Renal pelvis (tissue), 1 donor: ENCODE measurements at regions not wholly inside any gene's neighbourhood (a gene's known extent, or its start where the extent isn't known, plus 50 kb on each side); places are given as distances from the start of the nearest gene placed in this dataset.

Experiments
- DNase-seq: peaks from one replicate; pipeline ENCODE4 v3.0.0-alpha.2; 2013

DNA sequence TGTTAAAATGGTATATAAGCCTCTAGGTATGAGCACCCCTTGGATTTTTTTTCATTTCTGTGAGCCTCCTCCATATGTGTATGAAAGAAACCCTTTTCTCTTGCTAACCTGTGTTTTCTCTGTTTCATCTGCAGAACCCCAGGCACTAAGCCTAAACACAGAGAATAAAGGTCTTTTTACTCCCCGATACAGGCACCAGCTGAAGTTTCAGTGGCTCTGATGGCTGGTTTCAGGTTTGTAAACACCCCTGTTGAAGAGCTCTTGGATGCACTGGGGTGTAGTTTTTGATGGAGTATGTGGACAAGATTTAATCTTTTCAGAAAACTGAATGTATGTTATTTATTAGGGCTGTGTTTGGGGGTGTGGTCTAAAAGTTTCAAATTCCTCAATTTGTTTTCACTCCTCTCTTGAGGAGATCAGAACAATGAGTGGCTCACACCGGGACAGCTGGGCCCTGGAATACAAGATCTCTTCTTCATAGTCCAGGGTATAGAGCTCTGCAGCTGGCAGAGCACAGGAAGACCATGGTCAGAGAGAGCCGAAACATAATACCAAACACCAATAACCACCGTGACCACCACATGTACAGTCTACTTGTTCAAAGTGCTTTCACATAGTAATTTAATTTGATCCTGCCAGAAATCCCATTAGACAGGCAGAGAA lies 50.2 kb upstream of the VTCN1 start:
- DNase-seq: no peak
